ENCODE measurements at regions not wholly inside any gene's neighbourhood (a gene's known extent, or its start where the extent isn't known, plus 50 kb on each side); places are given as distances from the start of the nearest gene placed in this dataset.

GRCh38 chr10:8144496-8144895 lies 90.0 kb downstream of the GATA3 start:
- Histone ChIP-seq H3K4me1 (ENCODE audit: control insufficient read depth, insufficient read depth, low read length) (no peaks in the 10 kb centered on the region), H4K8ac (ENCODE audit: low read depth in 2 of 2, low read length in 2 of 2) (no peak overlapping the region), H3K18ac (ENCODE audit: low read depth, low read length) (no peak overlapping the region), H2BK15ac (ENCODE audit: low read depth, low read length) (no peak overlapping the region), H3K4me2 (ENCODE audit: low read depth, low read length) (no peak overlapping the region), H3K14ac (replicated peaks; ENCODE audit: low read depth, low read length) (no peak overlapping the region), H3K79me1 (ENCODE audit: low read depth in 1 of 2, low read length in 2 of 2) (no peaks in the 10 kb centered on the region), H3K56ac (ENCODE audit: extremely low read depth, insufficient read depth, low read length) (no peak overlapping the region), H2BK120ac (ENCODE audit: low read depth, low read length) (no peak overlapping the region), H2AK5ac (ENCODE audit: low read depth, low read length) (no peak overlapping the region), H3K27ac (ENCODE audit: insufficient read depth, low read length) (no peak overlapping the region), H2AFZ (replicated peaks; ENCODE audit: low read length, poor library complexity) (no peak overlapping the region), H4K5ac (ENCODE audit: low read depth, low read length) (no peak overlapping the region), H3K9me3 (ENCODE audit: control insufficient read depth, insufficient read depth, low read length) (peaks cover 16% of the 10 kb centered on the region), H3K23ac (ENCODE audit: low read depth, low read length) (no peak overlapping the region), H4K91ac (ENCODE audit: insufficient read depth, low read depth, low read length) (no peak overlapping the region), H2BK5ac (ENCODE audit: low read depth, low read length, poor library complexity, severe bottlenecking) (no peak overlapping the region), H2AK9ac (replicated peaks; ENCODE audit: low read depth, low read length, poor library complexity) (no peak overlapping the region), H2BK20ac (ENCODE audit: low read depth, low read length) (no peak overlapping the region), H3K9ac (ENCODE audit: low read depth, low read length) (no peak overlapping the region), H3K36me3 (ENCODE audit: control insufficient read depth, insufficient read depth, low read length) (no peaks in the 10 kb centered on the region), H3K9me1 (ENCODE audit: insufficient read depth, low read length) (no peaks in the 10 kb centered on the region), H3K4me3 (ENCODE audit: insufficient read depth, low read depth, low read length) (no peak overlapping the region), H4K20me1 (ENCODE audit: insufficient read depth, low read length) (no peaks in the 10 kb centered on the region), H3K27me3 (ENCODE audit: control insufficient read depth, insufficient read depth, low read length) (no peaks in the 10 kb centered on the region), H3K4ac (ENCODE audit: low read depth, low read length) (no peak overlapping the region)
- TF ChIP-seq NFE2L2 (IDR thresholded peaks at IDR 0.05; ENCODE audit: low read depth, low read length) (no peak), RCOR1 (IDR thresholded peaks at IDR 0.05; ENCODE audit: insufficient replicate concordance, low read length) (no peak), RAD21 (IDR thresholded peaks at IDR 0.05; ENCODE audit: low read length) (no peak), RFX5 (IDR thresholded peaks at IDR 0.05; ENCODE audit: low read depth, low read length) (no peak), CHD1 (IDR thresholded peaks at IDR 0.05; ENCODE audit: low read depth, low read length) (no peak)
- CTCF ChIA-PET, result no interaction called here
- 33% methylated on average over 1 of the region's 4 CpGs; no CpG with 5 or more reads in 1 of the 2 experiments for WGBS, 2 experiments (ENCODE audit: extremely low coverage in 2 of 2, insufficient read length in 1 of 2)
- intact Hi-C loops (cut with micrococcal nuclease), result no loop called here
- DNase-seq, result no peak
- dilution Hi-C loops (cut with HindIII; ENCODE audit: low sequenced_read_pairs, unreplicated experiment), result no loop called here
- in situ Hi-C loops (cut with MboI; ENCODE audit: low sequenced_read_pairs), result no loop called here
- BruUV-seq (replicated peaks), result no TSS peak
- no peak for ATAC-seq (ENCODE audit: low read depth)
- POLR2A ChIA-PET (ENCODE audit: unreplicated experiment), result no interaction called here

Measured in IMR-90 (cell line).